ENCODE measurements at regions not wholly inside any gene's neighbourhood (a gene's known extent, or its start where the extent isn't known, plus 50 kb on each side); places are given as distances from the start of the nearest gene placed in this dataset.
A peak's percentile ranks its signal among the peaks of the same experiment; 100 is the strongest.

DNA sequence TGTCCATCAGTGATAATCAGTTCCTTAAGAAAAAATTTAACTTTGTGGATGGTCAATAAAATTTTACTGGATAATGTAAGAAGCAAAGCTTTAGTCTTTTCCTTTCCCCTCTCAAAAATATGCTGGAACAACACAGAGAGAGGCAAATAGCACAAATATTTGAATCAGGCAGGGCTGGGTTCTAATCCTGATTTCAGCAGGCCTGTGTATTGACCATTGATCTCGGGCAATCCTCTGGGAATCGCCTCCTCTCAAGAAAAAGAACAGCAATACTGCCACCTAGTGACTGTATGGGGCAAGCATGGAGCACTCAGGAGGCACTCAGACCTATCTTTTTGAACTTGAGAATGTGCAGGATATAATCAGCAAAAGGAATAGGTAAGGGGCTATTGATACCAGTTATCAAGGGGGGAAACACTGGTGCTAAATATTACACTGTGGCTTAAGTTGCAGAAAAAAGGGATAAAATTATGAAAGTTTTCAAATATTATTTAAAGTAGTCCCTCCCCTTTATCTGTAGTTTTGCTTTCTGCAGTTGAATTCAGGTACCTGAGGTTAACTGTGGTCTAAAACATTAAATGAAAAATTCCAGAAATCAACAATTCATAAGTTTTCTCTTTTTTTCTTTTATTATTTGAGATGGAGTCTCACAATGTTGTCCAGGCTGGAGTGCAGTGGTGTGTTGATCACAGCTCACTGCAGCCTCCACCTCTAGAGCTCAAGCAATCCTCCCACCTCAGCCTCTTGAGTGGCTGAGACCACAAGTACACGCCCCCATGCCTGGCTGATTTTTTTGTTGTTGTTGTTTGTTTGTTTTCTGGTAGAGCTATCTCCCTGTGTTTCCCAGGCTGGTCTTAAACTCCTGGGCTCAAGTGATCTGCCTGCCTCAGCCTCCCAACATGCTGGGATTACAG is 91.8 kb upstream of the NHSL1 start (continued):
- TF ChIP-seq, protein P1, sequence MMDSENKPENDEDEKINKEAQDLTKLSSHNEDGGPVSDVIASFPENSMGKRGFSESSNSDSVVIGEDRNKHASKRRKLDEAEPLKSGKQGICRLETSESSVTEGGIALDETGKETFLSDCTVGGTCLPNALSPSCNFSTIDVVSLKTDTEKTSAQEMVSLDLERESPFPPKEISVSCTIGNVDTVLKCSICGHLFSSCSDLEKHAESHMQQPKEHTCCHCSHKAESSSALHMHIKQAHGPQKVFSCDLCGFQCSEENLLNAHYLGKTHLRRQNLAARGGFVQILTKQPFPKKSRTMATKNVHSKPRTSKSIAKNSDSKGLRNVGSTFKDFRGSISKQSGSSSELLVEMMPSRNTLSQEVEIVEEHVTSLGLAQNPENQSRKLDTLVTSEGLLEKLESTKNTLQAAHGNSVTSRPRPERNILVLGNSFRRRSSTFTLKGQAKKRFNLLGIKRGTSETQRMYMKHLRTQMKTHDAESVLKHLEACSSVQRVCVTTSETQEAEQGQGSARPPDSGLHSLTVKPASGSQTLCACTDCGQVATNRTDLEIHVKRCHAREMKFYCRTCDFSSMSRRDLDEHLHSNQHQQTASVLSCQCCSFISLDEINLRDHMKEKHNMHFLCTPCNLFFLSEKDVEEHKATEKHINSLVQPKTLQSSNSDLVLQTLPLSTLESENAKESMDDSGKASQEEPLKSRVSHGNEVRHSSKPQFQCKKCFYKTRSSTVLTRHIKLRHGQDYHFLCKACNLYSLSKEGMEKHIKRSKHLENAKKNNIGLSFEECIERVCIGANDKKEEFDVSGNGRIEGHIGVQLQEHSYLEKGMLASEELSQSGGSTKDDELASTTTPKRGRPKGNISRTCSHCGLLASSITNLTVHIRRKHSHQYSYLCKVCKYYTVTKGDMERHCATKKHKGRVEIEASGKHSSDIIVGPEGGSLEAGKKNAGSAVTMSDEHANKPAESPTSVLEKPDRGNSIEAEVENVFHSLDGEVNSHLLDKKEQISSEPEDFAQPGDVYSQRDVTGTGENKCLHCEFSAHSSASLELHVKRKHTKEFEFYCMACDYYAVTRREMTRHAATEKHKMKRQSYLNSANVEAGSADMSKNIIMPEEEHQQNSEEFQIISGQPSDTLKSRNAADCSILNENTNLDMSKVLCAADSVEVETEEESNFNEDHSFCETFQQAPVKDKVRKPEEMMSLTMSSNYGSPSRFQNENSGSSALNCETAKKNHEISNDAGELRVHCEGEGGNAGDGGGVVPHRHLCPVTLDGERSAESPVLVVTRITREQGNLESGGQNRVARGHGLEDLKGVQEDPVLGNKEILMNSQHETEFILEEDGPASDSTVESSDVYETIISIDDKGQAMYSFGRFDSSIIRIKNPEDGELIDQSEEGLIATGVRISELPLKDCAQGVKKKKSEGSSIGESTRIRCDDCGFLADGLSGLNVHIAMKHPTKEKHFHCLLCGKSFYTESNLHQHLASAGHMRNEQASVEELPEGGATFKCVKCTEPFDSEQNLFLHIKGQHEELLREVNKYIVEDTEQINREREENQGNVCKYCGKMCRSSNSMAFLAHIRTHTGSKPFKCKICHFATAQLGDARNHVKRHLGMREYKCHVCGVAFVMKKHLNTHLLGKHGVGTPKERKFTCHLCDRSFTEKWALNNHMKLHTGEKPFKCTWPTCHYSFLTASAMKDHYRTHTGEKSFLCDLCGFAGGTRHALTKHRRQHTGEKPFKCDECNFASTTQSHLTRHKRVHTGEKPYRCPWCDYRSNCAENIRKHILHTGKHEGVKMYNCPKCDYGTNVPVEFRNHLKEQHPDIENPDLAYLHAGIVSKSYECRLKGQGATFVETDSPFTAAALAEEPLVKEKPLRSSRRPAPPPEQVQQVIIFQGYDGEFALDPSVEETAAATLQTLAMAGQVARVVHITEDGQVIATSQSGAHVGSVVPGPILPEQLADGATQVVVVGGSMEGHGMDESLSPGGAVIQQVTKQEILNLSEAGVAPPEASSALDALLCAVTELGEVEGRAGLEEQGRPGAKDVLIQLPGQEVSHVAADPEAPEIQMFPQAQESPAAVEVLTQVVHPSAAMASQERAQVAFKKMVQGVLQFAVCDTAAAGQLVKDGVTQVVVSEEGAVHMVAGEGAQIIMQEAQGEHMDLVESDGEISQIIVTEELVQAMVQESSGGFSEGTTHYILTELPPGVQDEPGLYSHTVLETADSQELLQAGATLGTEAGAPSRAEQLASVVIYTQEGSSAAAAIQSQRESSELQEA (CRISPR knock-in tag; IDR thresholded peaks at IDR 0.05; ENCODE audit: not compliant biosample characterization) = no peak
- TF ChIP-seq ERF (CRISPR knock-in tag; IDR thresholded peaks at IDR 0.05) (0 out of 2 replicates have a peak, but pooled peaks have one; percentile 33), FOXK1 (CRISPR knock-in tag; IDR thresholded peaks at IDR 0.05; ENCODE audit: borderline replicate concordance, low read depth) (peak; percentile 49; the same call in 1 of the 2 replicates), ZNF629 (CRISPR knock-in tag; conservative IDR thresholded peaks at IDR 0.05) (0 out of 2 replicates have a peak, but pooled peaks have one; percentile 19), RFXANK (CRISPR knock-in tag; IDR thresholded peaks at IDR 0.05) (no peak), ZBTB38 (CRISPR knock-in tag; IDR thresholded peaks at IDR 0.05) (no peak), ZNF570 (CRISPR knock-in tag; IDR thresholded peaks at IDR 0.05; ENCODE audit: borderline replicate concordance) (no peak), MED1 (CRISPR knock-in tag; IDR thresholded peaks at IDR 0.05) (peak; percentile 42; the same call in 1 of the 2 replicates), ZFP36L1 (CRISPR knock-in tag; IDR thresholded peaks at IDR 0.05) (no peak), SMAD1 (CRISPR knock-in tag; IDR thresholded peaks at IDR 0.05; ENCODE audit: borderline replicate concordance, low read depth) (no peak), RELA (CRISPR knock-in tag; IDR thresholded peaks at IDR 0.05) (0 out of 2 replicates have a peak, but pooled peaks have one; percentile 46), ZNF282 (IDR thresholded peaks at IDR 0.05; ENCODE audit: partially characterized antibody) (no peak)
- TF ChIP-seq, protein P2, sequence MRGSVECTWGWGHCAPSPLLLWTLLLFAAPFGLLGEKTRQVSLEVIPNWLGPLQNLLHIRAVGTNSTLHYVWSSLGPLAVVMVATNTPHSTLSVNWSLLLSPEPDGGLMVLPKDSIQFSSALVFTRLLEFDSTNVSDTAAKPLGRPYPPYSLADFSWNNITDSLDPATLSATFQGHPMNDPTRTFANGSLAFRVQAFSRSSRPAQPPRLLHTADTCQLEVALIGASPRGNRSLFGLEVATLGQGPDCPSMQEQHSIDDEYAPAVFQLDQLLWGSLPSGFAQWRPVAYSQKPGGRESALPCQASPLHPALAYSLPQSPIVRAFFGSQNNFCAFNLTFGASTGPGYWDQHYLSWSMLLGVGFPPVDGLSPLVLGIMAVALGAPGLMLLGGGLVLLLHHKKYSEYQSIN (CRISPR knock-in tag; IDR thresholded peaks at IDR 0.05; ENCODE audit: borderline replicate concordance) = no peak
- TF ChIP-seq, protein P3, sequence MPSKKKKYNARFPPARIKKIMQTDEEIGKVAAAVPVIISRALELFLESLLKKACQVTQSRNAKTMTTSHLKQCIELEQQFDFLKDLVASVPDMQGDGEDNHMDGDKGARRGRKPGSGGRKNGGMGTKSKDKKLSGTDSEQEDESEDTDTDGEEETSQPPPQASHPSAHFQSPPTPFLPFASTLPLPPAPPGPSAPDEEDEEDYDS (CRISPR knock-in tag; IDR thresholded peaks at IDR 0.05) = 0 out of 2 replicates have a peak, but pooled peaks have one; percentile 27
- TF ChIP-seq, protein P4, sequence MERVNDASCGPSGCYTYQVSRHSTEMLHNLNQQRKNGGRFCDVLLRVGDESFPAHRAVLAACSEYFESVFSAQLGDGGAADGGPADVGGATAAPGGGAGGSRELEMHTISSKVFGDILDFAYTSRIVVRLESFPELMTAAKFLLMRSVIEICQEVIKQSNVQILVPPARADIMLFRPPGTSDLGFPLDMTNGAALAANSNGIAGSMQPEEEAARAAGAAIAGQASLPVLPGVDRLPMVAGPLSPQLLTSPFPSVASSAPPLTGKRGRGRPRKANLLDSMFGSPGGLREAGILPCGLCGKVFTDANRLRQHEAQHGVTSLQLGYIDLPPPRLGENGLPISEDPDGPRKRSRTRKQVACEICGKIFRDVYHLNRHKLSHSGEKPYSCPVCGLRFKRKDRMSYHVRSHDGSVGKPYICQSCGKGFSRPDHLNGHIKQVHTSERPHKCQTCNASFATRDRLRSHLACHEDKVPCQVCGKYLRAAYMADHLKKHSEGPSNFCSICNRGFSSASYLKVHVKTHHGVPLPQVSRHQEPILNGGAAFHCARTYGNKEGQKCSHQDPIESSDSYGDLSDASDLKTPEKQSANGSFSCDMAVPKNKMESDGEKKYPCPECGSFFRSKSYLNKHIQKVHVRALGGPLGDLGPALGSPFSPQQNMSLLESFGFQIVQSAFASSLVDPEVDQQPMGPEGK (CRISPR knock-in tag; IDR thresholded peaks at IDR 0.05) = no peak
- TF ChIP-seq, protein P5, sequence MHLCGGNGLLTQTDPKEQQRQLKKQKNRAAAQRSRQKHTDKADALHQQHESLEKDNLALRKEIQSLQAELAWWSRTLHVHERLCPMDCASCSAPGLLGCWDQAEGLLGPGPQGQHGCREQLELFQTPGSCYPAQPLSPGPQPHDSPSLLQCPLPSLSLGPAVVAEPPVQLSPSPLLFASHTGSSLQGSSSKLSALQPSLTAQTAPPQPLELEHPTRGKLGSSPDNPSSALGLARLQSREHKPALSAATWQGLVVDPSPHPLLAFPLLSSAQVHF (CRISPR knock-in tag; IDR thresholded peaks at IDR 0.05) = no peak
